Bronchial epithelial cell (primary cell): ENCODE measurements at regions not wholly inside any gene's neighbourhood (a gene's known extent, or its start where the extent isn't known, plus 50 kb on each side); places are given as distances from the start of the nearest gene placed in this dataset.

Experiments
- DNase-seq: peaks from one replicate; pipeline ENCODE4 v3.0.0-alpha.2; 2010; ENCODE audit warnings: low read depth
- FAIRE-seq: peaks from 2 replicates; lab custom pipeline; 2011; peaks lifted over from hg19 to GRCh38; lab: Jason Lieb, UNC
- H3K27me3 ChIP-seq: 2 replicates; pipeline ENCODE4 v1.5.1; 2011; ENCODE audit warnings: low read length; ENCODE audit not compliant: control insufficient read depth, insufficient read depth
- H3K36me3 ChIP-seq: 2 replicates; pipeline ENCODE4 v1.5.1; 2011; ENCODE audit warnings: low read length; ENCODE audit not compliant: control insufficient read depth, insufficient read depth
- H3K4me3 ChIP-seq: 2 replicates; pipeline ENCODE4 v1.5.1; 2011; ENCODE audit warnings: mild to moderate bottlenecking, low read depth, low read length, control low read depth
- TF ChIP-seq, protein P1 (sequence below): IDR thresholded peaks from 2 replicates; pipeline ENCODE4 v1.5.1; 2011; ENCODE audit warnings: mild to moderate bottlenecking, moderate library complexity, low read length, control low read depth, inconsistent platforms; ENCODE audit not compliant: insufficient read depth, severe bottlenecking

GRCh38 chr18:33817096-33817495 lies 239.1 kb downstream of the ASXL3 start:
- H3K4me3 ChIP-seq: no peak overlapping the region
- TF ChIP-seq, protein P1, sequence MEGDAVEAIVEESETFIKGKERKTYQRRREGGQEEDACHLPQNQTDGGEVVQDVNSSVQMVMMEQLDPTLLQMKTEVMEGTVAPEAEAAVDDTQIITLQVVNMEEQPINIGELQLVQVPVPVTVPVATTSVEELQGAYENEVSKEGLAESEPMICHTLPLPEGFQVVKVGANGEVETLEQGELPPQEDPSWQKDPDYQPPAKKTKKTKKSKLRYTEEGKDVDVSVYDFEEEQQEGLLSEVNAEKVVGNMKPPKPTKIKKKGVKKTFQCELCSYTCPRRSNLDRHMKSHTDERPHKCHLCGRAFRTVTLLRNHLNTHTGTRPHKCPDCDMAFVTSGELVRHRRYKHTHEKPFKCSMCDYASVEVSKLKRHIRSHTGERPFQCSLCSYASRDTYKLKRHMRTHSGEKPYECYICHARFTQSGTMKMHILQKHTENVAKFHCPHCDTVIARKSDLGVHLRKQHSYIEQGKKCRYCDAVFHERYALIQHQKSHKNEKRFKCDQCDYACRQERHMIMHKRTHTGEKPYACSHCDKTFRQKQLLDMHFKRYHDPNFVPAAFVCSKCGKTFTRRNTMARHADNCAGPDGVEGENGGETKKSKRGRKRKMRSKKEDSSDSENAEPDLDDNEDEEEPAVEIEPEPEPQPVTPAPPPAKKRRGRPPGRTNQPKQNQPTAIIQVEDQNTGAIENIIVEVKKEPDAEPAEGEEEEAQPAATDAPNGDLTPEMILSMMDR: no peak
- no peak for FAIRE-seq
- no peaks in the 10 kb centered on the region for H3K36me3 ChIP-seq
- no peaks in the 10 kb centered on the region for H3K27me3 ChIP-seq
- DNase-seq: peak; percentile 73

GRCh38 chr18:33814546-33814945 lies 236.5 kb downstream of the ASXL3 start:
- H3K4me3 ChIP-seq: no peak overlapping the region
- no peaks in the 10 kb centered on the region for H3K36me3 ChIP-seq
- TF ChIP-seq, protein P1: no peak
- DNase-seq (no peak), FAIRE-seq (no peak)
- H3K27me3 ChIP-seq: no peaks in the 10 kb centered on the region

DNA sequence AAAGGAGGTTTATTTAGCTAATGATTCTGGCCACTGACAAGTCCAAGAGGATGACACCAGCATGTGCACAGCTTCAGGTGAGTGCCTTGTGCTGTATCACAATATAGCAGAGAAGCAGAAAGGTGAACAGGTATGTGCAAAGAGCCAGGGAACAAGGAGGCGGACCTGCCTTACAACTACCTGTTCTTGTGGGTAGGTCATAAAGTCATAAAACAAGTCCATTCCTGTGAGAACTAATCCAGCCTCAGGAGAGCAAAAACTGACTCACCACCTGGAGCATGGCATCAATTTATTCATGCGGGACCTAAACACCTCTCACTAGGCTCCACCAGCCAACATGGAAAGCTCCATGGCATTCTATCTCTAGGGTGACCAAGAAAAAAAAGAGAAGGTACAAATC lies 234.2 kb downstream of the ASXL3 start:
- no peaks in the 10 kb centered on the region for H3K36me3 ChIP-seq
- TF ChIP-seq, protein P1: no peak
- FAIRE-seq (peak; percentile 93), DNase-seq (peak; percentile 96)
- H3K27me3 ChIP-seq: no peaks in the 10 kb centered on the region
- no peak overlapping the region for H3K4me3 ChIP-seq

GRCh38 chr18:33805592-33805991 lies 227.6 kb downstream of the ASXL3 start:
- H3K36me3 ChIP-seq: no peaks in the 10 kb centered on the region
- DNase-seq (no peak), FAIRE-seq (no peak)
- peaks cover 2% of the 10 kb centered on the region for H3K27me3 ChIP-seq
- TF ChIP-seq, protein P1: no peak
- no peak overlapping the region for H3K4me3 ChIP-seq

DNA sequence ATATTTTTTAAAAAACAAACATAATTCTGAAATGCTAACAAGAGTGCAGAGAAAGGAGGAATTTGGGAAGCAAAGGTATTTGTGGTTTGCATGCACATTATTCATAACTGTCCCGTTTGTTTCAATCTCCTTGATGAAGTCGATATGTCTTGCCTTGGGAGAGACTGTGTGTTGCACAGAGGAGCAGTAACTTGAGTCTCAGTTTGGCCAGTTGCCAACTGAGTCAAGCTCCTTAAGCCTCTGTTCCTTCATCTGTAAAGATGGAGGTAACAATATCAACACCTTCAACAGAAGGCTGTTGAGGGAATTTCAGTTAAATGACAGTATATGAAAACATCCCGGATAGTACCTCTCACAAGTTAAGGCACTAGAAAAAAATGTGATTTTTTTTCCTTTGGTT lies 226.2 kb downstream of the ASXL3 start:
- DNase-seq (peak; percentile 76), FAIRE-seq (no peak)
- TF ChIP-seq, protein P1: no peak
- Histone ChIP-seq H3K27me3 (peaks cover 2% of the 10 kb centered on the region), H3K4me3 (no peak overlapping the region), H3K36me3 (no peaks in the 10 kb centered on the region)

DNA sequence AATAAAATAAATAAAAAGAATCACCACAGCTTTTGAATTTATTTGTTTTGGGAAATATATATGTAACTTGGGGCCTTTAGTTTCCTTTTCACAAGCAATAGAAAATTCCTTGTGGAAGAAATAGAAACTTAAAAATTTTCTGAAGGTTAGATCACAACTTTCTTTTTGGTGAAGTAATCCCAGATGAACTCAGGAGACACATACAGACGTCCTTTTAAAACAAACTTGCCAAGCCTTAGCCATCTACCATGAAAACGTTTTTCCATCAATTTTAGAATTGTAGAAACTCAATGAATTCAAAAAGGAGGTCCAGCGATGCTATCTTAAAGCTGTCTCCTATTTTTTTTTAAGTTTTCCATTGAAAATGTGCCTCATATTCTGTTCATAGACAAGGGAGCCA lies 225.6 kb downstream of the ASXL3 start:
- H3K36me3 ChIP-seq: no peaks in the 10 kb centered on the region
- TF ChIP-seq, protein P1: no peak
- H3K4me3 ChIP-seq: no peak overlapping the region
- DNase-seq (no peak), FAIRE-seq (no peak)
- peaks cover 2% of the 10 kb centered on the region for H3K27me3 ChIP-seq
